GM19468 (cell line): ENCODE measurements at regions not wholly inside any gene's neighbourhood (a gene's known extent, or its start where the extent isn't known, plus 50 kb on each side); places are given as distances from the start of the nearest gene placed in this dataset.
"Not testable (repeated sequence)": the region's sequence is repeated elsewhere in the genome, so short reads cannot be mapped to it uniquely, and the experiment has no call there.

ENCODE experiments used
- ATAC-seq: cut with Tn5 transposase; IDR thresholded peaks from one replicate; pipeline ENCODE4 v1.9.1; 2021; ENCODE audit warnings: mild to moderate bottlenecking, moderate library complexity, moderate number of reproducible peaks; ENCODE audit not compliant: unreplicated experiment; ENCODE audit errors: extremely low read depth

DNA sequence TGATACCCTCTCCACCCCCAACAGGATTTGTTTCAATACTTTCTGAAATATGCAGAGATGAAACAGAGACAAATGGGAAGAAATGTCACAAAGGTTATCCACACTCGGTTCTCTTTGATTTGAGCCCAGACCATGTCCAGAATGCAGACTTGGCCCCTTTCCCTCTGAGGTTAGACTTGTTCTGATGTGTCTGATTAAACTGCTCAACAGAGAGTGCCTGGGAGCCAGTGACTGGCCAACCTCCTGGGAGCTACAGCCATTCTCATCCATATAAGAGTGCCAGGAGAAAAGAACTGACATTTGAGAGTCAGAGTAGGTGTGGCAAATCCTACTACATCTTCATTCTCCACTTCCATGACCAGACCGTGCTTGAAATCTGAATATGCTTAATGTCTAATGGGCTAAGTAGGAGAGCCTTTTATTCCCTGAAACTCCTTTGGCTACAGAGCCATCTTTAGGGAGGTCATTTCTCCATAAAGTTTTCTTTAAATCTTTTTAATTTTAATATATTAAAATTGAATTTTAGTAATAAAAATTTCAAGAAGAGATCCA lies 201.4 kb downstream of the BLID start:
- no peak for ATAC-seq

GRCh38 chr11:121909596-121909995 lies 206.4 kb downstream of the BLID start:
- ATAC-seq, result no peak

DNA sequence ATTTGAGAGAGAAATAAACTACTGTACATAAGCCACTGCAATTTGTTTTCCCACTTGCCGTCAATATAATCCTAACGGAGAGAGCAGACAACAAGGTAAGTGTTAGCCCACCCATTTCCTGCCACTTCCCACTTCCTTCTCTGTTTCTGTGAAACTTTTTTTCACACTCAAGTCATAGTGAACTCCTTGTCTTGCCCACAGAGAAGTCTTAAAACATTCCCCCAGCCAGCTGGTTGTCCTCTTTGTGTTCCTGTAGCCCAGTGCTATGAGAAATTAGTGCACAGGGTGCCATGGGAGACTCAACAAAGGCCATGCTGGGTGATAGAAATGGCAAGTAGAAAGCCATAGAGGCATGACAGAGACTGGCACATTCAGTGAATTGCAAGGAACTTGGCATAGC lies 208.6 kb downstream of the BLID start:
- ATAC-seq, result no peak

DNA sequence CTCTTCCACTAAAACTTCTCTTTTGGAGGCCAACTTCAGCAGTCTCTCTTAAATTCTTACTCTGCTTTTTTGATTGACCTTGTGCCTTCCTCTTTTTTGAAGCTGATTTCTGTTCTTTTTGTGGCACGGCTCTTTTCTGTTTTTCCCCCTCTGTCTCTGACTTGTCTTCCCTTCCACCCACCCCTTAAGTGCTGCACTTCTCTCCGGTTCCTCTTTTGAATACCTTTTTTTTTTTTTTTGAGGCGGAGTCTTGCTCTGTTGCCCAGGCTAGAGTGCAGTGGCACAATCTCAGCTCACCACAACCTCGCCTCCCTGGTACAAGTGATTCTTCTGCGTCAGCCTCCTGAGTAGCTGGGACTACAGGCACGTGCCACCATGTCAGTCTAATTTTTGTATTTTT lies 211.9 kb downstream of the BLID start:
- no peak for ATAC-seq

DNA sequence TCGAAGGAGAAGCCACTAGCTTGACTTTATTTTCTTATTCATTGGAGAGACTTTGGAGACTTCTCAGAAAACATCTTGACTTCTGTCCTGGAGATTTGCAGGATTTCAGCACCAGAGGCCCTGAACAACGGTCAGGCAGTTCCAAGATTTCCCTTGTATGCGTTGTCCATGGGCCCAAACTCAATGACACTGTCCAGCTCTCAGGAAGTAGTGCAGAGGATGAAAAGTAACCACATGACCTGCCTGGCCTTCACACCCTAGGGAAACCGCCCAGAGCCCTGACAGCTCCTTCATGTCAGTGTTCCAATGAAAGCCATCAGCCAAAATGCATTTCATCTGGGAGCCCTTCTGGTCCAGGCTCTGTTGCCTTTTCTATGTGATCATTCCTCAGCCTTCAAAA lies 214.1 kb downstream of the BLID start:
- ATAC-seq, result no peak

DNA sequence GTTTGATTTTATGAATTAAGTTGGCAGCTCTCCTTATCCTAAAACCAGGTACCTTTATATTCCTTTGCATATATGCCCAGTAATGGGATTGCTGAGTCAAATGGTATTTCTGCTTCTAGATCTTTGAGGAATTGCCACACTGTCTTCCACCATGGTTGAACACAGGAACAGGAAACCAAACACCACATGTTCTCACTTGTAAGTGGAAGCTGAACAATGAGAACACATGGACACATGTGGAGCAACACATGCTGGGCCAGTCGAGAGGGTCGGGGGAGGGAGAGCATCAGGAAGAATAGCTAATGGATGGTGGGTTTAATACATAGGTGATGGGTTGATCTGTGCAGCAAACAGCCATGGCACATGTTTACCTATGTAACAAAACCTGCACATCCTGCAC lies 214.6 kb downstream of the BLID start:
- ATAC-seq, result not testable (repeated sequence)

DNA sequence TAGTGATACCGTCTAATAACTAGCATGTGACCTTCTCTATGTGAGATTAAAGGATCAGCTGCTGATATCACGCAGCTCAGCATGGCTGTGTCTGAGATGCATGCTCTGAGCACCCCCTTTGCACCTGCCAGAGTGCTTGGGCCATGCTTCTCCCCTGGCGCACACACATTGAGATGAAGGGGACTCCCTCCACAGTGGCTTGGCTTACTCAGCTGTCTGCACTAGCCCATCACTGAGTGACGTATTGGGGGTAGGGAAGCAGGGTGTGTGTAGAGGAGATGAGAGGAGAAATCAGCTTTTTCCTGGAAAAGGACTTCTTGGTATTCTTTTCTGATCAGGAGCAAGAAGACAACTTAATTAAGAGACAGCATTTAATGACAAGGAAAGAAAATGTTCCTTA lies 216.5 kb downstream of the BLID start:
- ATAC-seq, result no peak

GRCh38 chr11:121898903-121899302 lies 217.1 kb downstream of the BLID start:
- no peak for ATAC-seq

DNA sequence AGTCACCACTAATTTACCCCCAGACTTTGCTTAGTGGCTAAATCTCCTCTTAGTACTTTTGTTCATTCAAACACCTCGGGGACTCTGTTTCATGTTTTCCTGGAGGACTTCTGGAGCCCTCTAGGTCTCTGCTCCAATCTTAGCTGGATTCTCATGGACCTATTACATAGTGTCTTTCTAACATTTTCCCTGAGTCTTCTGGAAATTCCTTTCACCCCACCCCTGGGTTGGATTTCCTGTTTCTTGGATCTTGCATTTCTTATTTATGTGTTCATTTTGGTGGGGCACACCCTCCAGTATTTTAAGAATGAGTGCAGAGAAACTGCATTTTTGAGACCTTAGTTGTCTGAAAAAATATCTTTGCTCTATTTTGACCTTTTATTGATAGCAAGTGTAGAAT lies 220.1 kb downstream of the BLID start:
- ATAC-seq, result no peak

- no peak for ATAC-seq
These were observed 221.4 kb downstream of the BLID start for GRCh38 chr11:121894581-121894980.

- no peak for ATAC-seq
These were observed 223.2 kb downstream of the BLID start for GRCh38 chr11:121892863-121893262.

GRCh38 chr11:121892131-121892681 lies 223.8 kb downstream of the BLID start:
- ATAC-seq, result no peak

GRCh38 chr11:121890946-121891515 lies 225.0 kb downstream of the BLID start:
- ATAC-seq, result no peak

DNA sequence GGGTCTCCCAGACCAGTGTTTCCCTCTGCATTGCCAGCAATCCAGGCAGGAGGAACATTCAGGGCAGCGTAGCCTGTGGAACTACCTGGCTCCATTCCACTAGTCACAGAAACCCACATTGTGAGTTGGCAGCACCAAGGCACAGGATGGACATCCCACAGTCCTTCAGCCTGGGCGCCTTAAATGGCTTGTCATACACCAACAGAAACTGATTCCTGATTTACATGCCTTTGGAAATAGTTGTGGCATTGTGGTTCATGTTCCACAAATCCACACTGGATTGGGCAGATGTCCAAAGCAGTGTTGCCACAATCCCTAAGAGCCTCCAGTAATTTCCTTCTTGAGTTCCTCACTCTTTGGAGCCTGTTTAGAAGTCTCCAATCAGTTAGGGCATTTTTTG lies 225.6 kb downstream of the BLID start:
- ATAC-seq, result no peak

DNA sequence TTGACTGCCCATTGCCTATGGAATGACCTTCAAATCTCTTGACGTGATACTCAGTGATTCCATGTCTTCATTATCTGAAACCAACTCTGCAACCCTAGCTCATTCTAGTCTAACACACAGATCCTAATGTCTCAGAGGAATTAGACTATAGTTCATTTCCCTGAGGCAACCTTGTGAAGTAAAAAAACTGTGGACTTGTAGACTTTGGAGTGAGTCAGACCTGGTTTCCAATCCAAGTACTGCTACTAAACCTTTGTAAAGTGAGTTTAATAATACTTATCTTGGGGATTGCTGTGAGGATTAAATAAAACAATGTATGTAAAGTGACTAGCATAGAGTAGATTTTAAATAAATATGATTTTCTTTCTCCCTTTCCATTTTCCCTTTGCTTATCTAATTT lies 226.1 kb downstream of the BLID start:
- no peak for ATAC-seq

- no peak for ATAC-seq
These were observed 226.8 kb downstream of the BLID start for GRCh38 chr11:121889186-121889585.

- ATAC-seq, result no peak
These were observed 227.9 kb downstream of the BLID start for GRCh38 chr11:121887976-121888557.

DNA sequence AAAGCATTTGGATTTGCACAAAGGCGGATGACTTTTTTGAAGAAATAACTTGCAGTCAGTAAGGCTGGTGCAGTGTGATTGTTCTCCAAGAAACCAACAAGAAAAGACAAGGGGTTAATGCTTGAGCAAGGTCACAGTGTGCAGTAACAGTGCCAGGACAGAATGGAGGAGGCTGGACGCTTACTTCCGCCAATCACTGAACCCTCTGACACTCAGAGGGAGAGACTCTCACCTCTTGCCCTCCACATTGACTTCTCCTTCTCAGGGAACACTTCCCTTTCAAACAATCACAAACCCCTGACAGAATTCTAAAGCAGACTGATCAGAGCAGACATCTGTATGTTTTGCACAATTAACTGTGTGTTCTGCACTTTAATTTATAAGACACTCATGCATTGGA lies 228.4 kb downstream of the BLID start:
- ATAC-seq, result no peak

- ATAC-seq, result no peak
These were observed 229.0 kb downstream of the BLID start for GRCh38 chr11:121886996-121887395.

DNA sequence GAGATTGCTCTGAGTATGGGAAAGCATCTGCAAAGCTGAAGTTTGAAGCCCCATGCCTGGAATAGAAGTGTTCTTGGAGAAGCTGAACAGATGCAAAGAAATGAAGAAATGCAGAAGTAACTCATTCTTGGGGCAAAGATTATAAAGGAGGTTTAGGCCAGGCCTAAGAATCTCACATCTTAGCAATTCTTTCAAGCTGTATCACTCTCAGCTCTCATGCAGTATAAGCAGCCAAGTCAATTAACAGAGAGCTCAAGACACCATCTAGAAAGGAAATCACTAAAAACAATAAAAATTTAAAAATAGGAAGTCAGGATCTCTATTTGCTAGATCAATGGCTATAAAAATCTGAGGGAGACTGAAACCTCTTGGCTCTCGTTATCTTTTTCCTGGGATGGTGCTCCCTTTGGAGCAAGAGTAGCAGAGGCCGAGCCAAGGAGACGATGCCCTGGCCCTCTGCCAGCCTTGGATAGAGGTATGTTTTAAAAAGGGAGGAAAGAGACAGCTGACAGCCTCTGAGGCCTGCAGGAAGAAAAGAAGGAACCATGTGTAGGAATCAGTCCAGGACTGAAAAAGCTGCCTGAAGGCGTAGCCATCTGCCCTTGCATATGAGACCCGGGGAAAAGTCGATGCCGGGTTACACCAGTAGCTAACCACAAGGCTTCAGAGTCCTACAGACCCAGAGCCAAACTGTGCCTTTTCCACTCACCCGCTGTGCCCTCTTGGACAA lies 229.8 kb downstream of the BLID start:
- ATAC-seq, result no peak

DNA sequence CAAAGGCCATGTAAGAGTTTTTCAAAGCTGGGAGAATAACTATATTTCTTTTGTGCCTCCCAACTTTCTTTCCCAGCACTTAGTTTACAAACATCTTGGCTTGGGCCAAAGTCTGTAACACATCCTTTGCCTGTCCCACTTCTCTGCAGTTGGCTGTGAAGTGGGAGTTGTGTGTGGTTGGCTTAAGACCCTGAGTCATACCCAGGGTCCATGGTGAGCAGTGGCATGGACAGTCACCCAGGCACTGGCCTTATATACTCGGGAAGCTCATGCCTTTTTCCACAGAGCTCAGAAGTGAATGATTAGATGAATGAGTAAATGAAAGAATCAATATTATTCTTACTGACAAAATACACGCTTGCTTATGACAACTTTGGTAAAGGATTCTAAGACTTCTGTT lies 231.4 kb downstream of the BLID start:
- ATAC-seq, result no peak
